HG03442 (cell line): ENCODE measurements at regions not wholly inside any gene's neighbourhood (a gene's known extent, or its start where the extent isn't known, plus 50 kb on each side); places are given as distances from the start of the nearest gene placed in this dataset.

Source experiments
- ATAC-seq: cut with Tn5 transposase; IDR thresholded peaks from one replicate; pipeline ENCODE4 v1.9.1; 2021; ENCODE audit warnings: mild to moderate bottlenecking, moderate library complexity; ENCODE audit not compliant: unreplicated experiment

DNA sequence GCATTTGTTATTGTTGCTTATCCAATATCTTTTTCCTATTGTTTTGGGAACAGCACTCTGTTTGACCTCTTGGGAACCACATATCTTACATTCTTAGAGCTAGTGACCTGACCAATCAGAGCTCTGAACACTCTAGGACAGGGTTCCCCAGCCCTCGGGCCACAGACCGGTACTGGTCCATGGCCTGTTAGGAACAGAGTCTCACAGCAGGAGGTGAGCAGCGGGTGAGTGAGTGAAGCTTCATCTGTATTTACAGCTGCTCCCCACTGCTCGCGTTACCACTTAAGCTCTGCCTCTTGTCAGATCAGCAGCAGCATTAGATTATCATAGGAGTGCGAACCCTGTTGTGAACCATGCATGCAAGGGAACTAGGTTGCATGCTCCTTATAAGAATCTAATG lies 226.0 kb upstream of the TSHZ2 start:
- no peak for ATAC-seq

DNA sequence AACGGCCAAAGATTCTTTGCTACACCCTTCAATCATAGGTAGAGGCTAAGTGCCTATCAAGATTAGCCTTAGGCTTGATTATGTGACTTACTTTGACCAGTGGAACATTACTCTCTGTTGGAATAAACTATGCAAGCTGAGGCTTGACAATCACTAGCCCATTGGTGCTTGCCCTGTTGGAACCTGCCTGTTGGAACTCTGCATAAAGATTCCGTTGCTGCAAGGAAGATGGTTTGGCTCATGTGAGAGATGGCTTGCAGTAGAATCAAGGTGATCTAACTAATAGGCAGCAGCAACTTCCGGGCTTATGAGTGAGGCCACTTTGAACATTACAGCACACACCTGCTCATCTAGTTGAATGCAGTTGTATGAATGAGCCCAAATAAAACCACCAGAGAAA lies 227.7 kb upstream of the TSHZ2 start:
- no peak for ATAC-seq

DNA sequence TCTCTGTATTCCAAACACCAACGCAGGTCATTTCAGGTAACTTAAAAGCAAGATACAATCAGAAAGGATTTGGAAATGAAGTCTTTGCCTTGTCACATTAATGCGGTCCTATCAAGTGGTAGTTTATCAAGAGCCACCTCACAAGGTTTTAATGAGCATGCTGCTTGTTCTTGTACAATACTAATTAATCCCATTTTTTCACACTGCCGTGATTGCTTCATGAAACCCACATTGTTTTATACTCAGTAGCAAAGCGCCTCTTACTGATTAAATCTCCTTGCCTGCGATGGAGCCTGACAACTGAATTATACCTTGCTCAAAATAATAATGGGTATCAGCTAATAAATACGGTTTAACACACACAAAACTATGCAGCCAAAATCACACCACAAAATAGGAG lies 234.1 kb upstream of the TSHZ2 start:
- no peak for ATAC-seq

DNA sequence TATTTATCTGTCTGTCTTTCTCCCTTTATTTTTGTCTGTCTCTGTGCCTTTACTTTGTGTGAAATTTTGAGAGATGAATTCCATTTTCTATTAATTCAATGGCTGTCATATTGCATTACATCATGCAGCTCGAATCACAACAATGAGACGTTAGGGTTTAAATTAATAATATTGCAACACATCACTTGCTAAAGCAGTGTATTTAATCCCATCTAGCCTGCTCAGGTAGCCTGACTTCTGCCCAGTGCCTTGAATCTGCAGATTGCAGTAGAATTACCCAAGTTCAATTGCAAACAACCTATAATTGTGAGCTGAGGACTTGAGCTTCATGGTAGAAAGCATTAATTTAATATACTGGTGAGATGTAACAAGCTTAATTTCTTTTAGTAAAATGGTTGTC lies 235.7 kb upstream of the TSHZ2 start:
- no peak for ATAC-seq

DNA sequence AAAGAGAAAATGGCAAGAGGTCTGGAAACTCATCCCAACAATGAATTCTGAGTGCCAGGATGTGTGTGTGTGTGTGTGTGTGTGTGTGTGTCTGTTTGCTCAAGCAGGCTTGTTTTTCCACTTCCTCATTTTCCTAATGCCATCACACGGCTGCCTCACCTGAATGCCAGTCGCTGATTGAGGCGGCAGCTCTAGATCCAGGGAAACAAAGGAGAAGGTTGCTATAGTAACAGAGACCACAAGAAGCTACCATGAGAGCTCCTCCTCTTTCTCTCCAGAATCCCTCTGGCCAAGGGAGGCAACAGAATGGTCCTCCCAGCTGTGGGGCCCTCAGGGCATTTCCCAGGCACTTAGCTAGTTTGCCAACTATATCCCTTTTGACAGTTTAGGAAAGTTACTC lies 241.1 kb upstream of the TSHZ2 start:
- ATAC-seq: no peak

DNA sequence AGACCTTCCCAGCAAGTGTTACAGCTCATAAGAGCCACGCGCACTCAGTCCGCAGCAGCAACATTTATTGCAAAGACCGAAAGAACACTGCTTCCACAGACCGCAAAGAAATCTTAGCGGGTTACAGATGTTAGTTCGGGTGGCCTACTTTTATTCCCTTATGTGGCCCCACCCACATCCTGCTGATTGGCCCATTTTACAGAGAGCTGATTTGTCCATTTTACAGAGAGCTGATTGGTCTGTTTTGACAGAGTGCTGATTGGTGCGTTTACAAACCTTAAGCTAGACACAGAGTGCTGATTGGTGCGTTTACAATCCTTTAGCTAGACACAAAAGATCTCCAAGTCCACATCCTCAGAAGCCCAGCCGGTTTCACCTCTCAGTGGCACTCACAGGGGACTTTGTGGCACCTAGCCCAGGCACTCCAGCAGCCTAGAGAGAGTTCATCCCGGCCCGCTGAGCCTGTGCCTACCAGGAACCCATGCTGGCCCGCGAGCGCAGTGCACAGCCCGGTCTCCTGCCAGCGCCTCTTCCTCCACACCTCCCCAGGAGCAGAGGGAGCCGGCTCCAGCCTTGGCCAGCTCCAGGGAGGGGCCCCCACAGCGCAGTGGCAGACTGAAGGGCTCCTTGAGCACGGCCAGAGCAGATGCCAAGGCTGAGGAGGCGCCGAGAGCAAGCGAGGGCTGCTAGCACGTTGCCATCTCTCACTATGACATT lies 244.3 kb upstream of the TSHZ2 start:
- ATAC-seq: no peak

DNA sequence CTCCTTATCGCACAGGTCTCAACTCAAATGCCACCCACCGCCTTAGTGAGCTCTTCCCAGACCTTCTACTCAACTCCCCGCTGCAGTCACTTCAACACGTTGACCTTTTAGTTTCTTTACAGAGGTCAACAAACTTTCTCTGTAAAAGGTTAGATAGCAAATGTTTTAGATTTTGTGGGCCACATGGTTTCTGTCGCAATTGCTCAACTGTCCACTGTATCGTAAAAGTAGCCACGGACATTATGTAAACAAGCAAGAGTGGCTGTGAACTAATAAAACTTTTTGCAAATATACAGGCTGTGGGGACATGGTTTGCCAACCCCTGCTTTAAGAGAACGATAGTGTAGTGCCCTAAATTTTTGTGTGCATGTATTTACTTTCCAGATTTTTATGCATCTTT lies 247.6 kb upstream of the TSHZ2 start:
- no peak for ATAC-seq

DNA sequence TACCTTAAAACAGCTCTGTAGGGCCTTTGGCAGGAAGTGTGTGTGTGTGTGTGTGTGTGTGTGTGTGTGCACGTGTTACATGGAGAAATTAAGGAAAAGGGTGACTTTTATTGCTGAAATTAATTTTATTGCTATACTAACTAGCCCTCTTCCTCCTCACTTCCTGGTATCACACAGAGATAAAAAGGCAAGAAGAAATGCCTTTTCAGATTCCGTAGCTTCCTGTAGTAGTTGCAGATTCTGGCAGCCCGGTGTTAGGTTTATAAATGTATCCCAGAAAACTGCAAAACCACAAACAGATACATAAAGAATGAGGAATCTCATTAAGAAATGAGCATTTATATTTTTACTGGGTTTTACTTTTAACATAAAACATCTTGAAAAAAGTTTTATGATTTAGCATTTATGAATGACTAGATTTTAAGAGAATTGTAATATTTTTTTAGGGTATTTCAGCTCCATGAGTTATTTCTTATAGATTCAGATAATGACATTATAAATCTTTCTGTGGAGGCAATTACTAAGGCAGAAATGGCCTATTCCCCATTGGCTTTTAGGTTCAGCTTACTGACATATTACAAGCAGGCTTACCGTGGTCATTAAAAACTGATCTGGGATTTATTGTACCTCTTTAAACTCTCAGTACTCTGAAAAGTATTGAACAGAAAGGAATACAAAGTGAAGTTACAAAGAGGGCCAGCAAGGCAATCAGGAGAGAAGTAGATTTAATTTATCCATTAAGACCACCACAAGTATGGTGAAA lies 249.1 kb upstream of the TSHZ2 start:
- ATAC-seq: no peak

DNA sequence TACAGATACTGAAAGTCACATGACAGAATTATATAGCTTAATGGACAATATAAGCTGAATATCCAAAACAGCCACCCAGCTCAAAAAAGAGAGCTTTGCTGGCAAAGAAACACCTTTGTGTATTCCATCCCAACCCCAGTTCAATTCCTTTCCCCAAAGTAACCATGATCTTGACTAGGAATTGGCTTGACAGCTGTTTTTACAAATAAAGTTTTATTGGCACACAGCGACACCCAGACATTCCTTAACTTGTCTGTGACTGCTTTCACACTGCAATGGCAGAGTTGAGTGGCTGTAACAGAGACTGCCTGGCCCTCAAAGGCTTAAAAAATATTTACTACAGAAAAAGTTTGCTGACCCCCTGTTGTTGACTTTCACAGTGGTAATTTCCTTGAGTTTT lies 264.0 kb upstream of the TSHZ2 start:
- no peak for ATAC-seq

DNA sequence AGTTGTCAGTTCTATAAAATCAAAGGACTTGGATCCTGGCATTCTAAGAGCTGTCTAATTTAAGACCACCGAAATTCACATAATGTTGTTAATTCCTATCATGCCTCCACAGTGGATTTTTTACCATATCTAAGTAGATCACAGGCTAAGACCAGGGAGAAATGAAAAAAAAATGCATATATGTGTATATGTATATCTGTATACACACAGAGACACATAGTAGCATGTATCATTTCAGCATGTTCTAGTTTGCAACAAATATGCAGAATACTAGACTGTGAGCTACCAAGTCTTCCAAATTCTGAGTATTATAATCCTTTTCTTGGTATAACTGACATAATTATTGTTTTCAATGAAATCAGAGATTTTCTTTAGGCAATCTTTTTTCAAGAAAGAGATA lies 267.6 kb upstream of the TSHZ2 start:
- no peak for ATAC-seq

DNA sequence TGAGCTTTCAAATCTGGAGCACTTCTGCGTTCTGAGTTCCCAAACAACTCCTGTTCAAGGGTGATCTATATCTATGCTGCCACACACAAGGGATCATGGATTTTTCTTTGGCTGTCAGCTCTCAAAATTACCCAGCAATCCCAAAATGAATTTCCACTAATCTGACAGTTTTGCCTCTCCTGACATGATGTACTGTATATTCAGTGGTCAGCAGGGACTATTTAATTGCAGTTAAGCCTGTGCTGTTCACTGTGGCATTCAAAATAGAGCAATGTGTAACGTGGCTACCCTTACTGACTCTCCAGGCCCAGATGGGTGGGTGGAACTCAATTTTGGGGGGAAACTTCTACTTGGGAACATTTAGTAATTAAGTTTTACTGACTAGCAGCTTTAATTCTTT lies 283.8 kb upstream of the TSHZ2 start:
- ATAC-seq: no peak

DNA sequence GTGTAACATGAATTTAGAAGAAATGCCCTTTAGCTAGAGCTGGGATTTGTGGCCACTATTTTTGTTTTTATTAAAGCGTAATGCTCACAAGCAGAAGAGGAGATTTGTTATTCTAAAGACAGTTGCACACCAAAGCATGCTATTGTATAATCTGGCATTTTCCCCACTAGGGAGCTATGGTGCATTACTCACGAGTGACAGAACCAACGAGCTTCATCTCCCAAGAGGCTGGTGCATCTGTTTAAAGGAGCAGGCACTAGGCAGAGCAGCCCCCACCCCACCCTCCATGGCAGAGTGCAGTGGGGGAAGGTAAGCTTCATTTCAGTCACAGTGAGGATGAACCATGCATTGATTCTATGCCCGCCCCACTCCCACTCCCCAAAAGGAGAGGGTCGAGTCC lies 287.3 kb upstream of the TSHZ2 start:
- no peak for ATAC-seq

DNA sequence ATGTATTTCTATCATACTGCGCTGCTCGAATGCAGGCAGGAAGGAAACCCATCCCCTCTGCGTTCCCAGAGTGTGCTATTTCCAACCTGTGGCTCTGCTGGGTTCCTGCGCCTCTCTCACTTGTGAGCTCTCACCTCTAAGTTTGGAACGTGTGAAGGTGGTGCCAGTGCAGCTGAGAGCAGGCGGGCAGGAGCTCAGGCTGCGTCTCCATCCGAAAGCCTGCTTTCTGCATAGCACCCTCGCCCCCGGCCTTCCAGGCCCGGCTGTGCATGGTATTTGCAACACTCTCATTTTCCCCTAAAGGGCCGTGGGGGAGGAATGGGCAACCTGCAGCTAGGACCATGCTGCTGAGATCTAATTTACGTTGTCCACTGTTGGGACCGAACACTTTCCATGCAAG lies 288.0 kb upstream of the TSHZ2 start:
- no peak for ATAC-seq

DNA sequence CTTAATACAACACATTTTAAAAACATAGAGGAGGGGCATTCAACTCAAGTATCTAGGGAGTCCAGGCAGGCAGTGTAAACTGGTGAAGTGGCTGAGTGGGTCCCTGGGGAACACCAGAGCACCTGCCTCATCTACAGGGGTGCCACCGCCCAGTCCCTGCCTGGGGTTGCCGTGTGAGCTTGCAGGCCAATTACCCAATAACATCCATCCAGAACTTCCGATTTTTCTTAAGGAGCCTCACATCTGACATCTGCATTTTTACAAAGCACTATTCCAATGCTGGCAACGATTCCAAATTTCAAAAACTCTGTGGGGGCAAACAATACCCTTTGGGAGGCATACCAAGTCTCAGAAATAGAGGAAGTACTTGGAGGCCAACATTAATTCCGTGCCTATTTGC lies 288.4 kb upstream of the TSHZ2 start:
- no peak for ATAC-seq

DNA sequence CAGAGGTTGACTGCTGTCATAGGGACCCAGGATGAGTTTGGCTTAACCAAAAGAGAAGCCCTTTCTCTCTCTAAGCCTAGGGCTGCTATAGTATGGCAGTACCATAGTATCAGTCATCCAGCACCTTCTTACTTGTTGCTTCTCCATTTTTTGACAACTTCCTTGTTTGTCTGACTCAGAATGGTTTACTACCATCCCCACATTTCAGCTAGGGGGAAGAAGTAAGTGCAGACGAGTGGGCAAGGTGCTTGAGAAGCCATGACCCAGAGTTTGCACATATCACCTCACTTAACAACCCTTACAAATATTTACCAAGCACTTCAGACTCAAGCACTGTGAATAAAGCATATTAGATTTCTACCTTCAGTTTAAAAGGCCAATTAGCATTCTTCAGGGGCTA lies 289.9 kb upstream of the TSHZ2 start:
- no peak for ATAC-seq

DNA sequence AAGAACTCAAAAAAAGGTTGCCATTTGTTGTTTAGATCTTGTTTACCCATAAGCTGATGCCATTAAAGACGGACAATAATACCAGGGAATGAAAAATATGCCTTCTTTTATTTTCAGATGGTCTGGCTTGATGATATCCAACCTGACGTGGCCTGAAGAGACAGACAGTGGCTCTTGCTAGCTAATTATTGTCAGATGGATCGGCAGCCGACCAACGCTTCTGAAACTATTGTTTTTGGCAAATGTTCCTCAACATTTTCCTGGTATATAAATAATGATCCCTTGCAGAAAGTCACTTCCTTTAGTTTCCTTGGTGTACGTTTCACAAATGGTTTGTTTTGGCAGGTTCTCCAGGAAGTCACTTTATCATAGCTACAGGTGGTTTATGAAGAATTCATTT lies 290.9 kb upstream of the TSHZ2 start:
- ATAC-seq: no peak

DNA sequence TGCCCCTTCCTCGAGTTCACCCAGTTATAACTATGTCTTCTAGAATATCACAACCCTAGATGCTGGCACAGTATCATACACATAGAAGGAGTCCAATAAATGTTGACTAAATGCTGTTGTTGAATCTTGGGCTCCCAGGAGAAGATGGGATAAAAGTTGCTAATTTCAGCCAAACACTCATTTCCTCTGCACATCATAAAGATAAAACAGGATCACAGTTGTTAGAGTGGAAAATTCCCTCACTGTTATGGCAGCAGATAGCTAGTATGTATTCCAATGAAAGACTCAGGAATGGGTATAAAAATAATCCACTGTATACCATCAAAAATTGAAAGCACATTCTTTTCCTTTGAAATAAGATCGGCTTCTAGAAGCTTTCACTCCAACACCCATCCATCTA lies 294.9 kb upstream of the TSHZ2 start:
- no peak for ATAC-seq

DNA sequence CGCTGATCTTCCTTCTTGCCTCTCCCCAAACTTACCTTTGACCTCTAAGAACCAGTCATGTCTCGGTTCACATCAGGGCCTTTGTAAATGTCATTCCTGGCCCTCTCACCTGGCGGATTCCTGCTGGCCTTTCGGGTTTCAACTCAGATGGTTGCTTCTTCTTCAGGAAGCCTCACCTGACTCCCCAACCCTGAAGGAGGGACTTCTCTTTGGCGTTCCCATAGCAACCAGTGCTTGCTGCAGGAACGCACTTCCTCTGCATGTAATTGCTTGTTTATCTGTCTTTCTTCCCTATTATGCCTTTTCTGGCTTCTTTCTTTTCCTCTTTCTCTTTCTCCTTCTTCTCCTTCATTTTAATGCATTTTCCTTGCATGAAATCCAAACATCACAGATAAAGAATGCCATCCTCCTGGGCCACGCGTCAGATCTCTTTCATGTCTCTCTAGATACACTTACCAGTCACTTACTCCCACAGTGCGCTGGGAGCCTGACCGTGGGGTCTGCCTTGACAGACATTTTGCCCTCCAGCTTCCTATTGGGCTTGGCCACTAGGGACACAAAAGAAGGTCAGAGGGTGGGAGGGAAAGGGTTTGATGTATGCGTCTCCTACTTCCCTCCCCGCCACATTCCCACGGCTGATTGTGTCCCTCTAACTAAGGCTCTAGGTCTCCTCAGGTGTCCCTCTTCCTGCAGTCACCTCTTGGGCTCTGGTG lies 295.7 kb upstream of the TSHZ2 start:
- no peak for ATAC-seq

DNA sequence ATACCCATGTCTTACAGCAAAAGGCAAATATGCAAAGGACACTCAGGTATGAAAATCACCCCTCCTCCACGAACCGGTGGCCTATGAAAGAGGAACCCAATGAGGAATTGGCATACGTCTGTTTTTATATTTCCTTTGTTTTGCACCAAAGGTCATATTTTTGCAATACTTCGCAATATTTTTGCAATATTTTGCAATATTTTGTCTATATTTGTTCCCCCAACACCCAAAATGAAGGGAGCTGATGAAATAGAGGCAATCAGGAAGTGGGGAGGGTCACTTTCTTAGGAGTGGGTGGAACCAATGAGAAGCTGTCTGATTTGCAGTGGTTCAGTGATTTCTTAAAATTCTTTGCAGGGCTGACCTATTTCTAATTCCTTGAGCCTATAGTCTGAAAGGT lies 296.8 kb upstream of the TSHZ2 start:
- ATAC-seq: no peak

DNA sequence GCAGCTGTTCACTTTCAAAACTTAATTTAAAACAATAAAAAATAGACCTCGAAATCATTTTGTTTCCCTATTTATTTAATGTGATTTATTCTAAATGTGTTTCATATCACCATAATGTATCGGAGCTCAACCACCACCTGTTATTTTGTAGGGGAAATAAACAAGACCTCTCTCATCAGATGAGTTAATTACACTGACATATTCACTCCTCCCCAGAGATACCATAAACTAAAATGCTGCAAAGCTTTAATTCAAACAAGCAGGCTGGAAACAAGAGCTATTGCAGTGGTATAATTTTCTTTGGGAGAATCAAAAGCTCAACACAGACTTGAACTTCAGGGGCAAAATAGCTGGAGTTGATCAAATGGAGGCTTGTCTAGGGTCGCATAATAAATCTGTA lies 303.5 kb upstream of the TSHZ2 start:
- no peak for ATAC-seq

DNA sequence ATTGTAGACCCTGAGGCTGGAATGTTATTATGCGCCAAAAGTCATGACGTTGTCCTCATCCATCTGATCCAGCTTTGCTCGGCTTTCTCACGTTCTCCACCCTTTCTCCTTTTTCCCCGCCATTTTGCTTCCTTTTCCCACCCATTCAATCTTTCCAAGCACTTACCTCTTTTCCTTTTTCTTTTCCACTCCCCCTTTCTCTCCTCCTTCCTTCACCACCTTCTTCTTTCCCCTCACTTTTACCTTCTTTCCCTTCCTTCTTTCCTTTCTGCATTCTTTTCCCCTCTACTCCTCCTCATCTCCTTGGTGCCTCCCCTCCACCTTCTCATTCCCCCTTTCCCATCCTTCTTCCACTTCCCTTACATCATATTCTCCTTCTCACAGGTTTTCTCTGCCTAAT lies 304.8 kb upstream of the TSHZ2 start:
- ATAC-seq: no peak

DNA sequence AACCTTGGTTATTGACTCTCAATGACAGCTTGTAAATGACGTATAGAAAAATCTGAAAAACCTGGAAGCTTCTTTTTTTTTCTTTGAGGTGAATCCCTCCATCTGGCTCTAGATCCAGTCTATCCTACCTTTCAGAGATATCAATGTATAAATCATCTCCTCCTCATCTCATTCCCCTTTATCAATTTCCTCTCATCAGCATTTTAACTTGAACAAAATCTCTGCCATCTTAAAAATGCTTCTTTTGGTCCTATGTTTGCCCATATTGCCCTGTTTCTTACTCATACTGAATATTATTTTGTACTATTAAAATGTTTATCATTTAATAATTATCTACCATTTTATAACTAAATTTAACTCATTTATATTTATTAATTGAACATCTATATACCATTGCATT lies 306.7 kb upstream of the TSHZ2 start:
- no peak for ATAC-seq
